ENCODE measurements at regions not wholly inside any gene's neighbourhood (a gene's known extent, or its start where the extent isn't known, plus 50 kb on each side); places are given as distances from the start of the nearest gene placed in this dataset.
"Not testable (repeated sequence)": the region's sequence is repeated elsewhere in the genome, so short reads cannot be mapped to it uniquely, and the experiment has no call there.

DNA sequence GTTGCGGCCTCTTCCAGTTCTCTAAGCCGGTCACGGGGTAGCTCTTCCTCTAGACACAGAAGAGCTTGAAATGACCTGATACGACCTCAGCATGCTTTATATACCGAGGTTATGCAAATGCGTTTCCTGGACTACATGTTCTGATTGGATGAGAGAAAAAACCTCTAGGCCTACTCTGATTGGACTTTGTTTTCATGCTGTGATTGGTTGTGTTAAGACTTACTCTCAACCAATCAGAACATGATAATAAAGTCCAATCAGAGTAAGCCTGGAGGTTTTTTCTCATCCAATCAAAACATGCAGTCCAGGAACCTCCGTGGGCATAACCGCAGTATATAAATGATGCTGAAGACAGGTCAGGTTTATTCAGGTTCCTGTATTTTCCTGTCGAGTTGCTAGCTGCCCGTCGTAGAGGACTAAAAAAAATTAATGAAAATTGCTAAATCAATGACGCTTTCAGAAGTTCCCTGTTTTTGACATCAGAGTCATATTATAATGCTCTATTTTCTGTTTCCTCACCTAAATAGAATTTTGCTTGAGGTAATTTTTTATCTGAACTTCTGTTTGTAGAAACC lies 177.4 kb downstream of the POTEB3 start:
- no peak overlapping the region for H3K4me3 ChIP-seq
- ATAC-seq (peak in 1 of 8 donors; percentile 8), DNase-seq (no peak)
- peaks cover 0 to 4% (median 0%) of the 10 kb centered on the region in 11 donors for H3K9me3 ChIP-seq
- TF ChIP-seq, protein P1, sequence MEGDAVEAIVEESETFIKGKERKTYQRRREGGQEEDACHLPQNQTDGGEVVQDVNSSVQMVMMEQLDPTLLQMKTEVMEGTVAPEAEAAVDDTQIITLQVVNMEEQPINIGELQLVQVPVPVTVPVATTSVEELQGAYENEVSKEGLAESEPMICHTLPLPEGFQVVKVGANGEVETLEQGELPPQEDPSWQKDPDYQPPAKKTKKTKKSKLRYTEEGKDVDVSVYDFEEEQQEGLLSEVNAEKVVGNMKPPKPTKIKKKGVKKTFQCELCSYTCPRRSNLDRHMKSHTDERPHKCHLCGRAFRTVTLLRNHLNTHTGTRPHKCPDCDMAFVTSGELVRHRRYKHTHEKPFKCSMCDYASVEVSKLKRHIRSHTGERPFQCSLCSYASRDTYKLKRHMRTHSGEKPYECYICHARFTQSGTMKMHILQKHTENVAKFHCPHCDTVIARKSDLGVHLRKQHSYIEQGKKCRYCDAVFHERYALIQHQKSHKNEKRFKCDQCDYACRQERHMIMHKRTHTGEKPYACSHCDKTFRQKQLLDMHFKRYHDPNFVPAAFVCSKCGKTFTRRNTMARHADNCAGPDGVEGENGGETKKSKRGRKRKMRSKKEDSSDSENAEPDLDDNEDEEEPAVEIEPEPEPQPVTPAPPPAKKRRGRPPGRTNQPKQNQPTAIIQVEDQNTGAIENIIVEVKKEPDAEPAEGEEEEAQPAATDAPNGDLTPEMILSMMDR (IDR thresholded peaks at IDR 0.05) = no peak
- H3K4me1 ChIP-seq = no peaks in the 10 kb centered on the region
- peaks cover 0 to 8% (median 0%) of the 10 kb centered on the region in 7 donors for H3K27me3 ChIP-seq
- no peak overlapping the region for H3K27ac ChIP-seq
- no peaks in the 10 kb centered on the region for H3K36me3 ChIP-seq
- intact Hi-C loops (cut with DNase I) = no loop called here
- 79 to 80% methylated on average over 12 of the region's 12 CpGs for WGBS, 2 donors

DNA sequence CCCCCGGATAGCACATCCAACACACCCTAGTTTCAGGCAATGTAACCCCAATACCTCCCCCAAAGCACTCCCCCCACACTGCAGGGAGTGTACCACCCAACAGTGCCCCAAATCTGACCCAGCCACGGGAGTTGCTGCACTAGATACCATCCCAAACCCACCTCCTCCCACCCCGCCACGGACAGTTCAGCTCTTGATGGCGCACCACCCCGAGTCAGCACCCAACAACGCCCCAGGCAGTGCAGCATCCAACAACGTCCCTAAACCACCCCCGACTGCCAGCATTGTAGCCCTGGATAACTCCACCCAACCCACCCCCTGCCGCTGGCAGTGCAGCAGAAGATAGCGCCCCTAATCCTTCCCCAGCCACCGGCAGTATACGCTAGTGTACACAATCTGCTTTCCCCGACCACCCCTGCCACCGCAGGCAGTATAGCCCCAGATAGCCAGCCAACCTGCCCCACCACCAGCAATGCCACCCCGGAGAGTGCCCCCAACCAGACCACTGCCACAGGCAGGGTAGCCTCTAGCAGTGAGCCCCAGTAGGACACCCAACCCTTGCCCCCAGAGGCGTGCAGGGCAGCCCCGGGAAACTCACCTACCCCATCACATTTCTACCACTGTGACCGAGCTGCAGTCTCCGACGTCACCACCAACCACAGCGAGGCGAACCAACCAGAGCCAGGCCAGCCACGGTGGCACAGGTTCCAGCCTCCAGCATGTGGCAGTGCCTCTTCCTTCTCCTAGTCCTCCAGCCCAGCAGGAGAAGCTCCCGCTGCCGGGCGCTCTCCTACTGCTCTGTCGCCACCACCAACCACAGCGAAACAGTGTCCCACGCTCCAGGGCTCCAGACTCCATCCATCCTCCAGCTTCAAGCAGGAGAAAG lies 178.1 kb downstream of the POTEB3 start:
- H3K27ac ChIP-seq = no peak overlapping the region
- peak in 6 of 8 donors; percentile 11 to 53 (median 22) for ATAC-seq
- H3K27me3 ChIP-seq = peaks cover 0 to 8% (median 0%) of the 10 kb centered on the region in 7 donors
- H3K4me1 ChIP-seq = no peaks in the 10 kb centered on the region
- H3K4me3 ChIP-seq = no peak overlapping the region
- intact Hi-C loops (cut with DNase I) = no loop called here
- peak in 1 of 2 donors; percentile 18 for DNase-seq
- TF ChIP-seq, protein P1 (IDR thresholded peaks at IDR 0.05) = no peak
- WGBS, 2 donors = 82 to 86% methylated on average over 30 of the region's 30 CpGs
- H3K9me3 ChIP-seq = peaks cover 0 to 4% (median 0%) of the 10 kb centered on the region in 11 donors
- no peaks in the 10 kb centered on the region for H3K36me3 ChIP-seq

DNA sequence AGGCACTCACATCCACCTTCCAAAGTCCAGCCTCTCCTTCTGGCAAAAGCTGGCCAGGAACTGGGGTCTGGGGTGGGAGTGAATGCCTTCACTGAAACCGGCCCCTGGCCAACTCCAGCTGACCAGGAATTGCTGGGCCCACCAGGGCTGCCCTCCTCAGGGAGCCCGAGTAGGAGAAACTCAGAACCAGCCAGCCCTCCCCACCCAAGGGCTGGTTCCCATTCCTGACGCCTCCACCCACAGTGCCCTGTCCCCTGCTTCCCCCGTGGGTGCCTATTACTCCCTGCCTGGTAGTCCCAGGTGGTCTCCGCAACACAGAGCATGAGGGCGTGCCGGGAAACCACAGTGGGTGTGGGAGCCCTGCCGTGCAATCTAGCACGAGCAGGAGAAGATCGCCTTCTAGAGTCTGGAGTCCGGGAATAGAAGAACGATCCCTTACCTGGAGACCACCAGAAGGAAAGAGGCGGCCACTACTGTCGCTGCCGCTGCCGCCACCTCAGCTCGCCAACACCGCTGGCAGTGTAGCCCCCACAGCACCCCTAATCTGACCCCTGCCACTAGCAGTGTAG lies 178.8 kb downstream of the POTEB3 start:
- Histone ChIP-seq H3K36me3 (no peaks in the 10 kb centered on the region), H3K4me3 (no peak overlapping the region), H3K9me3 (peaks cover 0 to 4% (median 0%) of the 10 kb centered on the region in 11 donors), H3K27me3 (peaks cover 0 to 8% (median 0%) of the 10 kb centered on the region in 7 donors), H3K27ac (no peak overlapping the region), H3K4me1 (no peaks in the 10 kb centered on the region)
- intact Hi-C loops (cut with DNase I) = no loop called here
- peak in 1 of 2 donors; percentile 11 for DNase-seq
- TF ChIP-seq, protein P1 (IDR thresholded peaks at IDR 0.05) = no peak
- 79 to 82% methylated on average over 18 of the region's 18 CpGs for whole genome bisulfite sequencing, 2 donors
- ATAC-seq = peak in 5 of 8 donors; percentile 6 to 28 (median 19)

DNA sequence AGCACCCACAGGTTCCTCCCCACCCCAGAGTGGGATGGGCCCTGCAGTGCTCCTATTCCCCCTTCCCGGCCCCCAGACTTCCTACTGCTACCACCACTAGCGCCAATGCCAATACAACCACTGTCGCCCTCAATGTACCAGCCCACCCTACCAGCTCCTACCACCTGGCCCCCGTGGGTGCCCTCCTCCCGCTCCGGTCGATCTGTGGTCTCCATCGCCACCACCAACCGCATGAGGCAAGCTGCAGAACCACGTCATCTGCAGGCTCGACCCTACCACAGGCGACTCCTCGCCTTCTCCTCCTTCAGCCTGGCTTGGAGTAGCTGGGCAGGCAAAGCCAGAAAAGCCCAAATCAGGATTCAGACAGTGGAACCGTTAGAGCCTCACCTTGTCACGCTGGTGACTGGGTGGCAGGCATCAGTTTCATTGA lies 179.3 kb downstream of the POTEB3 start:
- intact Hi-C loops (cut with DNase I) = no loop called here
- WGBS, 2 donors = 78 to 80% methylated on average over 15 of the region's 15 CpGs
- peak in 1 of 2 donors; percentile 14 for DNase-seq
- Histone ChIP-seq H3K27me3 (peaks cover 0 to 8% (median 0%) of the 10 kb centered on the region in 7 donors), H3K4me1 (no peaks in the 10 kb centered on the region), H3K4me3 (no peak overlapping the region), H3K36me3 (no peaks in the 10 kb centered on the region), H3K9me3 (peaks cover 0 to 4% (median 0%) of the 10 kb centered on the region in 11 donors), H3K27ac (no peak overlapping the region)
- no peak for ATAC-seq
- TF ChIP-seq, protein P1 (IDR thresholded peaks at IDR 0.05) = no peak

DNA sequence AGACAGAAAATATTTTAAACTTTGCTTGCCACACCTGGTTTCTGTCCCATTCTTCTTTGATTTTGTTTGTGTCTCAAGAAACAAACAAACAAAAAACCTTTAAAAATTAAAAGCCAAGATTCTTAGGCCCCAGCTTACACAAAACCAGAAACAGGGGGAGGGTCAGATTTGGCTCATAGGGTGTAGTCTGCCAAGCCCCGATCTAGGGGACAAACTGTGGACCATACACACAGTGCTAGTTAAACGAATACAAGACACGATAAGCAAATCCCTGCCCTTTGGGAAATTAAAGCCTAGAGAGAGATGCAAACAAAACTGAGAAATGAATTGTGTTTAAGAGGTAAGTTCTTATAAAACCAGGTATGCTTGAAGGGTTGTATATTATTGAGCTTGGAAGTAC lies 181.7 kb downstream of the POTEB3 start:
- ATAC-seq; DNase-seq; H3K4me3 ChIP-seq; H3K27ac ChIP-seq; H3K27me3 ChIP-seq; H3K36me3 ChIP-seq; H3K9me3 ChIP-seq; H3K4me1 ChIP-seq; intact Hi-C loops (cut with DNase I): not testable (repeated sequence)
- WGBS, 2 donors = 71 to 75% methylated on average over 3 of the region's 3 CpGs

DNA sequence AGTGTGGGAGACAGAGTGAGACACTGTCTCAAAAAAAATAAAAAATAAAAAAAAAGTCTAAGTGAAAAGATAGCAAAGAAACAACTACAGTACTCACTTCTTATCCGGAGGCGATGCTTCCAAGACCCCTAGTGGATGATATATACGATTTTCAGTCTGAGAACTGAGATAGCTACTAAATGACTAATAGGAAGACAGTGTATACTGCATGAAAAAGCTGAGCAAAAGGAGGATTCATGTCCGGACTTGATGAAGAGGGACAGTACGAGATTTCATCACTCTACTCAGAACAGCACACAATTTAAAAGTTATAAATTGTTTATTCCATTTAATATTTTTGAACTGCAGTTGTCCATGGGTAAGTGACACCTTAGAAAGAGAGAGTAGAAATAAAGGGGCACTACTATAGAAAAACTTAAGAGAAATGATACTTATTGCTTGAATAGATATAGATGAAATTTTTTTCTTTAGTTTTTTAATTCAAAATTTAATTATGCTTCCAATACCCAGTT lies 190.7 kb downstream of the POTEB3 start:
- H3K4me1 ChIP-seq; H3K36me3 ChIP-seq; ATAC-seq; H3K4me3 ChIP-seq; H3K27ac ChIP-seq; H3K27me3 ChIP-seq; intact Hi-C loops (cut with DNase I); DNase-seq; H3K9me3 ChIP-seq: not testable (repeated sequence)
- 64 to 67% methylated on average over 4 of the region's 5 CpGs for WGBS, 2 donors

Measured in heart right ventricle (tissue), 16 donors.